SJSA1 (cell line): ENCODE measurements at regions not wholly inside any gene's neighbourhood (a gene's known extent, or its start where the extent isn't known, plus 50 kb on each side); places are given as distances from the start of the nearest gene placed in this dataset.

Source experiments
- DNase-seq, 2 experiments: peaks; one replicate each; pipeline ENCODE4 v3.0.0-alpha.2; 2015 to 2020; ENCODE audit warnings: low spot score in 2 of 2, low read depth in 1 of 2
- H3K27ac ChIP-seq: fragments of 250-450 bp; sonication (Bioruptor Pico); 2 replicates; pipeline ENCODE4 v1.5.1; 2020; ENCODE audit warnings: mild to moderate bottlenecking, moderate library complexity
- H3K27me3 ChIP-seq: fragments of 250-450 bp; sonication (Bioruptor Pico); replicated peaks from 2 replicates; pipeline ENCODE4 v1.5.1; 2020; ENCODE audit warnings: mild to moderate bottlenecking, moderate library complexity
- H3K36me3 ChIP-seq: fragments of 250-450 bp; sonication (Bioruptor Pico); 2 replicates; pipeline ENCODE4 v1.5.1; 2020; ENCODE audit warnings: mild to moderate bottlenecking
- H3K4me1 ChIP-seq: fragments of 250-450 bp; sonication (Bioruptor Pico); replicated peaks from 2 replicates; pipeline ENCODE4 v1.6.1; 2021; ENCODE audit warnings: mild to moderate bottlenecking
- H3K4me3 ChIP-seq: fragments of 250-450 bp; sonication (Bioruptor Pico); 2 replicates; pipeline ENCODE4 v1.5.1; 2020; ENCODE audit warnings: mild to moderate bottlenecking
- H3K9me3 ChIP-seq: fragments of 250-450 bp; sonication (Bioruptor Pico); replicated peaks from 2 replicates; pipeline ENCODE4 v1.5.1; 2020; ENCODE audit warnings: mild to moderate bottlenecking

GRCh38 chr14:71647086-71647784, 285.0 kb upstream of the RGS6 start:
- Histone ChIP-seq H3K36me3 (peaks cover 7% of the 10 kb centered on the region; the same call in 1 of the 2 replicates), H3K27me3 (no peaks in the 10 kb centered on the region), H3K4me1 (peaks cover 17% of the 10 kb centered on the region), H3K27ac (no peak overlapping the region), H3K4me3 (no peak overlapping the region), H3K9me3 (no peaks in the 10 kb centered on the region)
- no peak for DNase-seq

- Histone ChIP-seq H3K27ac (no peak overlapping the region), H3K36me3 (peaks cover 9% of the 10 kb centered on the region), H3K4me1 (peaks cover 17% of the 10 kb centered on the region), H3K9me3 (no peaks in the 10 kb centered on the region), H3K27me3 (no peaks in the 10 kb centered on the region), H3K4me3 (no peak overlapping the region)
- DNase-seq, result no peak
These were observed 283.5 kb upstream of the RGS6 start for GRCh38 chr14:71648725-71649124.

GRCh38 chr14:71650187-71650755, 282.0 kb upstream of the RGS6 start:
- no peaks in the 10 kb centered on the region for H3K9me3 ChIP-seq
- H3K4me1 ChIP-seq, result peaks cover 17% of the 10 kb centered on the region
- no peak for DNase-seq
- no peaks in the 10 kb centered on the region for H3K27me3 ChIP-seq
- no peak overlapping the region for H3K27ac ChIP-seq
- H3K36me3 ChIP-seq, result peaks cover 11% of the 10 kb centered on the region
- no peak overlapping the region for H3K4me3 ChIP-seq

- peak overlapping the region; percentile 54 for H3K27ac ChIP-seq
- peak in 1 of 2 experiments; percentile 43 for DNase-seq
These were observed 281.0 kb upstream of the RGS6 start for GRCh38 chr14:71651228-71651627.

GRCh38 chr14:71652368-71652767, 279.9 kb upstream of the RGS6 start:
- no peaks in the 10 kb centered on the region for H3K27me3 ChIP-seq
- H3K4me1 ChIP-seq, result peaks cover 17% of the 10 kb centered on the region
- no peaks in the 10 kb centered on the region for H3K9me3 ChIP-seq
- H3K36me3 ChIP-seq, result peaks cover 11% of the 10 kb centered on the region
- H3K27ac ChIP-seq, result no peak overlapping the region
- no peak overlapping the region for H3K4me3 ChIP-seq
- no peak for DNase-seq

More at GRCh38 chr14:71651228-71651627, 281.0 kb upstream of the RGS6 start:
- H3K9me3 ChIP-seq, result no peaks in the 10 kb centered on the region
- H3K36me3 ChIP-seq, result peaks cover 11% of the 10 kb centered on the region
- H3K27me3 ChIP-seq, result no peaks in the 10 kb centered on the region
- H3K4me1 ChIP-seq, result peaks cover 17% of the 10 kb centered on the region
- H3K4me3 ChIP-seq, result no peak overlapping the region

- no peaks in the 10 kb centered on the region for H3K9me3 ChIP-seq
- H3K36me3 ChIP-seq, result peaks cover 13% of the 10 kb centered on the region
- no peak overlapping the region for H3K27ac ChIP-seq
- H3K4me3 ChIP-seq, result no peak overlapping the region
- H3K4me1 ChIP-seq, result peaks cover 26% of the 10 kb centered on the region
- DNase-seq, result no peak
- no peaks in the 10 kb centered on the region for H3K27me3 ChIP-seq
These were observed 277.4 kb upstream of the RGS6 start for GRCh38 chr14:71654810-71655209.

GRCh38 chr14:71658261-71658860, 273.9 kb upstream of the RGS6 start:
- DNase-seq, result no peak
- H3K4me3 ChIP-seq, result no peak overlapping the region
- H3K36me3 ChIP-seq, result peaks cover 10% of the 10 kb centered on the region
- peaks cover 9% of the 10 kb centered on the region; the same call in 1 of the 2 replicates for H3K4me1 ChIP-seq
- H3K9me3 ChIP-seq, result no peaks in the 10 kb centered on the region
- H3K27me3 ChIP-seq, result no peaks in the 10 kb centered on the region
- H3K27ac ChIP-seq, result no peak overlapping the region

- H3K27ac ChIP-seq, result no peak overlapping the region
- no peaks in the 10 kb centered on the region for H3K27me3 ChIP-seq
- no peak overlapping the region for H3K4me3 ChIP-seq
- peaks cover 7% of the 10 kb centered on the region for H3K36me3 ChIP-seq
- no peaks in the 10 kb centered on the region for H3K9me3 ChIP-seq
- no peak for DNase-seq
- H3K4me1 ChIP-seq, result peaks cover 9% of the 10 kb centered on the region; the same call in 1 of the 2 replicates
These were observed 273.1 kb upstream of the RGS6 start for GRCh38 chr14:71659159-71659558.

GRCh38 chr14:71661441-71661840, 270.8 kb upstream of the RGS6 start:
- Histone ChIP-seq H3K27ac (no peak overlapping the region), H3K9me3 (no peaks in the 10 kb centered on the region), H3K36me3 (peaks cover 7% of the 10 kb centered on the region), H3K4me3 (no peak overlapping the region), H3K27me3 (no peaks in the 10 kb centered on the region), H3K4me1 (peaks cover 31% of the 10 kb centered on the region)
- DNase-seq, result no peak

GRCh38 chr14:71662291-71662790, 269.9 kb upstream of the RGS6 start:
- no peak for DNase-seq
- Histone ChIP-seq H3K4me3 (no peak overlapping the region), H3K4me1 (peaks cover 39% of the 10 kb centered on the region), H3K27ac (no peak overlapping the region), H3K9me3 (no peaks in the 10 kb centered on the region), H3K36me3 (peaks cover 7% of the 10 kb centered on the region), H3K27me3 (no peaks in the 10 kb centered on the region)

GRCh38 chr14:71665157-71665556, 267.1 kb upstream of the RGS6 start:
- no peaks in the 10 kb centered on the region for H3K9me3 ChIP-seq
- 0 out of 2 replicates have a peak, but pooled peaks cover 4% of the 10 kb centered on the region for H3K36me3 ChIP-seq
- no peak overlapping the region for H3K4me3 ChIP-seq
- peak overlapping the region; percentile 25 for H3K27ac ChIP-seq
- H3K27me3 ChIP-seq, result no peaks in the 10 kb centered on the region
- DNase-seq, result peak in 1 of 2 experiments; percentile 59
- peaks cover 44% of the 10 kb centered on the region for H3K4me1 ChIP-seq

- peaks cover 44% of the 10 kb centered on the region for H3K4me1 ChIP-seq
- DNase-seq, result no peak
- no peaks in the 10 kb centered on the region for H3K27me3 ChIP-seq
- no peak overlapping the region for H3K4me3 ChIP-seq
- no peaks in the 10 kb centered on the region for H3K9me3 ChIP-seq
- peak overlapping the region; percentile 25 for H3K27ac ChIP-seq
- H3K36me3 ChIP-seq, result 0 out of 2 replicates have a peak, but pooled peaks cover 4% of the 10 kb centered on the region
These were observed 266.4 kb upstream of the RGS6 start for GRCh38 chr14:71665781-71666180.

GRCh38 chr14:71666571-71667145, 265.6 kb upstream of the RGS6 start:
- H3K4me1 ChIP-seq, result peaks cover 44% of the 10 kb centered on the region
- peaks cover 9% of the 10 kb centered on the region for H3K36me3 ChIP-seq
- no peak overlapping the region for H3K27ac ChIP-seq
- H3K4me3 ChIP-seq, result no peak overlapping the region
- DNase-seq, result no peak
- no peaks in the 10 kb centered on the region for H3K27me3 ChIP-seq
- no peaks in the 10 kb centered on the region for H3K9me3 ChIP-seq
